HG03139 (cell line): ENCODE measurements at regions not wholly inside any gene's neighbourhood (a gene's known extent, or its start where the extent isn't known, plus 50 kb on each side); places are given as distances from the start of the nearest gene placed in this dataset.

ENCODE experiments used
- ATAC-seq: cut with Tn5 transposase; IDR thresholded peaks from one replicate; pipeline ENCODE4 v1.9.1; 2021; ENCODE audit not compliant: unreplicated experiment

DNA sequence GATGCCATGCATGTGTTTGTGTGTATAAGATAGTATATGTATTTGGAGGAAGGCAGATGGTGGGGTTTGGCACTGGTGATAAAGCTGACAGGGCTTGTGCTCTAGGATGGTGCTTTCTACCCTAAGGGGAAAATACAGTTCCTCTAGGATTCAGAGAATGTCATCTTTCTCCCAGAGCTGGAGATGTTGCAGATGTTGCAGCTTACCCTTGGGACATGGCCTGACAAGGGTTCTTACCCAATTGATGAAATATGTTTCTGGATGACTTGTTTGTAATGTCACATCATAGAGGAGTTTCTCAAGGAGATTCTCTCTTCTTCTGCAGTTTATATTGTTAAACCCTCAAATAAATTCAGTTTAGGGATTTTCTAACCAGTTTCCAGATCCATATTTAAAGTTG is 52.5 kb upstream of the PITX2 start:
- ATAC-seq = no peak

DNA sequence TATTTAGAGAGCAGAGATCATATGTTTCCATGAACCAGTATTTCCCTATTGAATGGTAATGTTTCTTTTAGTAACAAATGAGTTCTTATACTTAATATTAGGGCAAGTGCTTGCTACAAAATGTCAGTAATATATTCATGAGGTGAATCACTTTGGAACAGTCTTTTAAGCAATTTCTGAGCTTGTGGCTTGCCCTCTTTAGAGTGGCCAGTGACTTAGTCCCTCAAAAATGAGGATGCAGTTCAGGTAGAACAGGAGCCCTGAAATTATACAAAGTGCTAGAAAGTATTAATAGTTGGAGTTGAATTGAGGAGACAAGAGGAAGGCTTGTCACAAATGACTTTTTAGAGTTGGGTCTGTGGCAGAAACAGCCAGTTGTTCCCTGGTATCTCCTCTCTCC is 53.4 kb upstream of the PITX2 start:
- no peak for ATAC-seq

DNA sequence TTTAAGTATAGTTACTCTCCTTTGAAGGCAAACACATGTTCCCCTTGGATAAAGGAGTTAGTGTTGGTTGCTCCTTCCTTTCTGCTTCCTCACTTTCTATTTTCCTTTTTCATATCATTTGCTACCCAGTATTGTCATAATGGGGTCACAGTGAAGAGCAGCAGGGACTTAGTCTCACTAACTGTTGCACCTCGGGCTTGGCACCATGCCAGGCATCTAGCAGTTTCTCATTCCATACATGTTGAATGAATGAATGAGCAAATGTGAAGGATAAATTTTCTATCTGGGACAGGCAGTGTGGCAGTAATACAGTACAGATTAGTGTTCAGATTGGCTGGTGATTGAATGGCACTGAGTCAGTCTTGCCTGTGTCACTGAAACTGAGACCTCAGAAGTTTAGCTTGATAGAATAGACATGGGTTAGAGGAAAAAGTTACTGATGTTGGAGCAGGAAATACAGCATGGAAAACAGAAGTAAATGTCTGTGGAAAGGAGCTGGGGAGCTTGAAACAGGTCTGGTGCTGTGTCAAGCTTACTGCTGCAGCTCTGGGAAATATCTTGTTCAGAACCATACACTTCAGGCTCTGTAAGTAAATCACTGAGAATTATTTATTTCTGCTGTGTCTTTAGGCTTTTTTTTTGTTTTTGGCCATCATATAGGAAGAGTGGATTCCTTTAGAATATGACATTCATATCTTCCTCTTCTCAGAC is 55.8 kb upstream of the PITX2 start:
- ATAC-seq = no peak

DNA sequence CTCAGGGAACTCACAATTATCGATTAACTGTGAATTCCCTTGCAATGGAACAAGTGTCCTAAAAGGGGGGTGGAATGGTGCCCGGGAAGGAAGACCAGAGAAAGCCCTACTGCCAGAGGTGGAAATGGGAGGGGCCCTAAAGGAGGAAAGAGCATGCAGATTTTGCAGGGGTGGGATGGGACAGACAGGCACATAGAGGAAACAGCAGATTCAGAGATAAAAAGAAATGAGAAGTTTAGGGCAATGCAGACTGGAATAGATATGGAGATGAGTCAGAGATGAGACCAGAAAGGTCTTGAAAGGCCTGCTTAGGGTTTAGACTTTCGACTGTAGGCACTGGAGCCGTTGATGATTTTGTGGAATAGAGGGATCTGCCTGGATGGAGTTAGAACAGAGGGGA is 57.4 kb upstream of the PITX2 start:
- no peak for ATAC-seq

DNA sequence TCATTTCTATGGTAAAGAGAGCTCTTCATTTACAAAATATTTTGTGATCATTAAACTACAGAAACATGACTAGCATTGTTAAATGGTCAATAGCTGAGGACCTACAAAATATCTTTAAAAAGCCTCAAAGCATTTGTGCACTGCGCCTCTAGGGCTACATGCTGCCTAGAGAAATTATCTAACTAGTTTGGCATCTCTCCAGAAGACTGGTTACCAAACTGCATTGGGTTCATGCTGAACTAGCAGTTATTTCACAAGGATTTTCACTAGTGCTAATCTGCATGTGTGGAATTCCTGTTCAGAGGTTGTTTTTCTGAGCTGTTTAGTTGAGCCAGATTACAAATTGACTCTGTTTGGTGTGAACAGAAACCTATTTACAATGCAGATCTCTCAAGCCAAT is 58.5 kb upstream of the PITX2 start:
- ATAC-seq = no peak

DNA sequence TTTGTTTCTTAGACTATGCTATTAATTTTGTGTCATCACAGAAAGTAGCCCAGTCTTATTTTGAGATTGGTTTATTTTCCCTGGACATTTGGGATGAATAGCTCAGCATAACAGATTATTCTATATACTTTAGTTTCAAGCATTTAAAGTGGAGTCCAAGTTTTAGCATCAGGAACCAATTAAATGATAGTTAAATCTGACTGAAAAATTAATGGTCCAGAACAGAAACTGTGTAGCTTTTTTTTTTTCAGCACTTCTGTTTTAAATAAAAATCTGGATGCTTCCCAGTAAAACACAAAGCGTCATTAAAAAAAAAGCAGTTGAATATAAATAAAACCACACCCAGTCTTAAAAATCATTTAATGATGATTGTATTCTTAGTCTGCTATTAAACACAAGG is 59.4 kb upstream of the PITX2 start:
- no peak for ATAC-seq

DNA sequence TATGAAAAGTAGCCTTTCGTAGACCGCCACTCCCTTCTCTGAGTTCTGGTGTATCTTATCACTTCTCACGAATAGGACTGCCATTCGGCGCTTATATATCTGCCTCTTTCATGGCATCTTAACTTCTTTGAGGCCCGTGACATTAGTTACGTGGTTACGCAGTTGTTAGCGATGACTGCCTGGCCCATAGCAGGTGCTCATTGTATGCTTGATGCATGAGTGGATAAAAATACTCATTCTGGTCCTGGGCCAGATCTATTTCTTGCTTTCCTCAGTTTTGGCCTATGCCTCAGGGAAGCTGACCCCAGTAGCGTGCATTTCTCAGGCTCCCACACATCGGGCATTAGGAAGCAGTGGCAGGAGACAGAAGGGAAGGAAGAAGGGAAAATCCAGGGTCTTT is 60.7 kb upstream of the PITX2 start:
- no peak for ATAC-seq

DNA sequence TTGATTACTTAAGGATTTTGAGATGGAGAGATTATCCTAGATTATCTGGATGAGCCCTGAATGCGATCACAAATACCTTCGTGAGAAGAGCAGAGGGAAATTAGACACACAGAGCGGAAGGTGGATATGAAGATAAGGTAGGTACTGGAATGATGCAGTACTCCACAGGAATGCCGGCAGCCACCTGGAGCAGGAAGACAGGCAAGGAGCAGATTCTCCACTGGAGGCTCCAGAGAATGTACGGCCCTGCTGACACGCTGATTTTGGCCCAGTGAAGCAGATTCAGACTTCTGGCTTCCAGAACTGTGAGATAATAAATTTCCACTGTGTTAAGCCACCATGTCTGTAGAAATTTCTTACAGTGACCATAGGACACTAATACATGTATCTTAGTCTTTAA is 79.4 kb upstream of the PITX2 start:
- ATAC-seq = no peak

DNA sequence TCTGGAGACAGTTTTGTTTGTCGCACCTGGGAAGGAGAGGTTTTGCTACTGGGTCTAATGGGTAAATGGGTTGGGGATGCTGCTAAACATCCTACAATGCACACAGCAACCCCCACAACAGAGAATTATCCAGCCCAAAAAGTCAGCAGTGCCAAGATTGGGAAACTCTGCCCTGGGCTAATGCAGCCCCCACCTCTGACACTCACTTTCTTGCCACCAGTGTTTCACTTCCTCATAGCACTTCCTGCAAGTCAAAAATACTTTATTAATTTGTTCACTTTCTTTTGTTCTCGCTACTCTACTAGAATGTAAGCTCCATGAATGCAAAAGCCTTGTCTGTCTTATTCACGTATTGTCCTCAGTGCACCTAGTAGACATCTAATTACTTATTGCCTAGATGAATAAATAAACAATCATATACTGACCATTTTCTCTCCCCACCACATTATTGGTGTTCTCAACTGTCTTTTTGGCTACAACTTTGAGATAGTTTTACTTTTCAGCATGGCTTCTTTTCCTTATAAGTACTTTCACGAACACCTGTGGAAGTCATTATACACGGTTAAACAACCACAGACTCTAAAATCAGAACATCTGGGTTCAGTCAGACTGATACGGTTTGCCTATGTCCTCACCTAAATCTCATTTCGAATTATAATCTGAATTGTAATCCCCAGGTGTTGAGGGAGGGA is 82.0 kb upstream of the PITX2 start:
- ATAC-seq = peak; percentile 83

DNA sequence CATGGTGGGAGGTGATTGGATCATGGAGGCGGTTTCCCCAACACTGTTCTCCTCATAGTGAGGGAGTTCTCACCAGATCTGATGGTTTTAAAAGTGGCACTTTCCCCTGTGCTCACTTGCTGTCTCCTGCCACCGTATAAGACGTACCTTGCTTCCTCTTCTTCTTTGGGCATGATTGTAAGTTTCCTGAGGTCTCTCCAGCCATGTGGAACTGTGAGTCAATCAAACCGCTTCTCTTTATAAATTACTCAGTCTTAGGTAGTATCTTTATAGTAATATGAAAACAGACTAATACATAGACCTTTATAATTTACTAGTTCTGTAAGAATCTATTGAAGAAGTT is 82.5 kb upstream of the PITX2 start:
- no peak for ATAC-seq

DNA sequence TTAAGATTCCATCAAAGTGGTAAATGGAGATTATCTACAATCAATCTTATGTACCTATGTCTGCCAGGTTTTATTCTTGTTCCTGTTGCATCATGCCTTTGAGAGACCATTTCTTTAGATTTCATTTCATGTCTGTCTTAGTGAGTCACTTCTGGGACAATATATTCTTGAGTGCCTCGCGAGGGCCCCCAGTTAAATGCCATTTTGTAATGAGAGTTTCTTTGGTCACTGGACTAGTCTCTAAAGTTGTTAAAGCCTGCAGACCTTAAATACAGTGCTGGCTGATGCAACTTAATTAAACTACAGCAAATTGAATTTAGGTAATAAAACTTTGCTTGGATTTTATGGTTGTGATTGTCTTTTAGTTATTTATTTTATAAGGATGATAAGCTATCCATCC is 87.2 kb upstream of the PITX2 start:
- no peak for ATAC-seq

DNA sequence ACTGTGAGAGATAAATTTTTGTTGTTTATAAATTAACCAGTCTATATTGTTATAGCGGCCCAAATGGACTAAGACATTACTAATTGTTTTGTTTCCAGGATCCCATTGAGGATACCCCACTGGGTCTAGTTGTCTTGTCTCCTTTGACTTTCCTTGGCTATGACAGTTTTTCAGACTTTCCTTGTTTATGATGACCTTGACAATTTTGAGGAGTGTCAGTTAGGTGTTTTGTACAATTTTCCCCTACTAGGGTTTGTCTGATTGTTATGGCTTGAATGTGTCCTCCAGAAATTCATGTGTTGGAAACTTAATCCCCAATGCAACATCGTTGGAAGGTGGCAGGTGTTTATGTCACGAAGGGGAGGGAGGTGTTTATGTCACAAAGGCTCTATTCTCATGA is 89.6 kb upstream of the PITX2 start:
- no peak for ATAC-seq

DNA sequence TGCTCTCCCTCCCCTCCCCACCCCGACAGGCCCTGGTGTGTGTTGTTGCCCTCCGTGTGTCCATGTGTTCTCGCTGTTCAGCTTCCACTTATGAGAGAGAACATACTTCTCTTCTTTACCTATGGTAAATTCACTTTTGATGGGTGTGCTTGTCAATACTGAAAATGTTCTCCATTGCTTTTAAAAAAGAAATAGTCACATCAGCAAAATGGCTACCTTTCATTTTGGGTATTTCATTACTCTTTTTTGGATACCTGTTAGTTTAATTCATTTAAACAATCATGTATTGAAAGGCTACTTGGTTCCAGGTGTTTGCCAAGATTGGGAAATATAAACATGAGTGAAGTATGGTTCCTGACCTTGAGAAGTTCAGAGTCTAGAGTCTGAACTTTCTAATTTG is 107.4 kb upstream of the PITX2 start:
- ATAC-seq = no peak

DNA sequence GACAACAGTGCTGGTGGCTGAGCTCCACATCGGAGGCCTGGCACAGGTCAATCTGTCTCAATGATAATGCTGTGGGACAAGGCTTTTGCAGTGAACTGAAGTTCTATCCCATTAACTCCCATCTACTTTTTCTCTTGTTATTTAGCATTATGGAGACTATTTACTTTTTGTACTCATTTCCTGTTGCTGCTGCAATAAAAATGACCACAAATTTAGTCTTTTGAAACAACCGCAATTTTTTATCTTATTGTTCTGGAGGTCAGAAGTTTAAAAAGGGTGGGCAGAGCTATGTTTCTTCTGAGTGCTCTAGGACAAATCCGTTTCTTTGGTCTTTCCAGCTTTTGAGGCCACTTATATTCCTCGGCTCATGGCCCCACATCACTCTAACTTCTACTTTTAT is 111.0 kb upstream of the PITX2 start:
- ATAC-seq = no peak

DNA sequence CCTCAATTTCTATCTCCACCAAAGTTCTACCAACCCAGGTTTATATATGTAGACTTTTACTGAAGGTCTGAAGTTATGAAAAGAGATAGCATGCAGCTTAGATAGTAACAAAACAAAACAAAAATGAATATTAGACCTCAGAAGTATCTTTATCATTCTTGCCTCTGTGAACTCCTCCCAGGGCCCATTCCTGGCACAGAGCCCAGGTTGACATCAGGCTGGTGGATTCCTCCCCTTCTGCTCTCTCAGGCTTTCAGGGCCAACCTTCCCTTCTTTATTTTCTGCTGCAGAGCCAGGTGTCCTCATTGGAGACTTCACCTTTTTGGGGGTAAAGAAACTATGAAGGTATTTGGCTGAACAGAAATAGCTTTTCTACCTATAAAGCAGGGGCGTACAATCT is 112.8 kb upstream of the PITX2 start:
- no peak for ATAC-seq

DNA sequence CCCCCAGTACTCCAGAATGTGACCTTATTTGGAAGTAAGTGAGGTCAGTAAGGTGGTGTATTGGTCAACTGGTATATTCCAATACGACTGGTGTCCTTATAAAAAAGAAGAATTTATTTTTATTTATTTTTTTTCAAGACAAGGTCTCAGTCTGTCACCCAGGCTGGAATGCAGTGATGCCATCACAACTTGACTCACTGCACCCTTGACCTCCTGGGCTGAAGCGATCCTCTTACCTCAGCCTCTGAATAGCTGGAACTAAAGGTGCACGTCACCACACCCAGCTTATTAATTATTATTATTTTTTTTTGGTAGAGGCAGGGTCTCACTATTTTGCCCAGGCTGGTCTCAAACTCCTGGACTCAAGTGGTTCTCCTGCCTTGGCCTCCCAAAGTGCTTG is 115.1 kb upstream of the PITX2 start:
- ATAC-seq = no peak

DNA sequence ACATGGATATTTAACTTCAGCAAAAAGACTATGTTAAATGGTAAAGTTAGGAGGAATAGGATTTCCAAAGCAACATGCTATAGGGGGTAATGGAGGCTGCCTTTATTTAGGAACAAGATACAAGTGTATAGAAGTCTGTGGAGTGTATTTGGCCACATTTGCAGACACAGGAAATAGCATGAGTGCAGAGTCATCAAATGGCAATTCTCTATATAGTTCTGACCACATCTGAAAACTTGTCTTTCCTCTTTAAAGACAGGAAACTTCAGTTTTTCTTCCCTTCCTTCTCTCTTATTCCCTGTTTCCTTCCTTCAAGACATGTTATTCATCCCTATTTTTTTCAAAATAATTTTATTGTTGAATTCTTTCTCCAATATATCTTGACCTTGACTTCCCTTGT is 119.3 kb upstream of the PITX2 start:
- ATAC-seq = no peak

DNA sequence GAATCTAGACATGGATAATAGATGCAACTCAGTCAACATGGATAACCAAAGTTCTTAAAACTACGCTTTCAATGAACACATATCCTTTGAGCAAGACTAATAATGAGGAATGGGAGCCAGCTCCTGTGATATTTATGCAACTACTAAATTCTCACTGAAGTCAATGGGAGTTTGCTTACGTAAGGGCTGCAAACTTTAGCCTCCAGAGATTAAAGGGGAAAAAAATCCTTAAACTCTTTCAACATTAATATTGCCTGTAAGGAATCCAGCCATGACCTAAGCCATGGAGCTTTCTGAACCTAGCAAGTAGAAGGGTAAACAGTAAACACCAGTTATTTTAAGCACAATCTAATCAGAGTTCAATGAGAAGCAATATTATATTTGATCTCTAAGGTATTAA is 125.2 kb upstream of the PITX2 start:
- no peak for ATAC-seq

DNA sequence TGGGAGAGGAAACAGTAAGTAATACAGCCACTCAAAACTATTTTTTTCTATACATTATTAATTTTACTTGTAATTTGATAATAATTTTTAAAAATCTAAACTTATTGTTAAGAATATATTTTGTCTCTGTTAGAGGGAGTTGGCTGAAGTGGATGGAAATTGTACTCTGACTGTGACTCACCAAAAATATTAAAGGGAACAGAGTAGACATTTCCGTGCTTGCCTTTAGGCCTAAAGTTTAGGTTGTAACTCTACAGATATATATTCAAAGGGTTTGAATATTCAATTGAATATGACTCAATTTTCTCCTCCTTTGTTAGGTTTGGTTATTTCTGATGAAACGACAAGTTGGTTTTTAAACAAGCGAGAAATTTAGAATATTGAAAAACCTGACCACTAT is 128.3 kb upstream of the PITX2 start:
- no peak for ATAC-seq

DNA sequence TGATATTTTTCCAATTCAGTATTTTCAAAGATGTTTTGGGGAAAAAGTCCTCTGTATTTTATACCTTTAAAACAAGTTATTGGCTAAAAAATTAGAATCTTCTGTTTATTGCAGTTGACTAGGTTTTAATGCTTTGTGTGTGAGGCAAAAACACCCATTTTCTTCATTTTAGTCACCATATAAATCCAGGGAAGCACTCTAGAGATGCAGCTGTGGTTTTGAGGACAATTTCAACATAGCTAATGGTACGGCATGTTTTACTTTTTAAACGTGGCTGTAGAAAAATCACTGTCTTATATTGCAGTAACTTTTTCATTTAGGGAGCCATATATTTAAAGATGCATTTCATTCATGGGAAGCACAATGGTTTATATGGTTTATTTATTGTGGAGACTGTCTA is 129.1 kb upstream of the PITX2 start:
- ATAC-seq = no peak

DNA sequence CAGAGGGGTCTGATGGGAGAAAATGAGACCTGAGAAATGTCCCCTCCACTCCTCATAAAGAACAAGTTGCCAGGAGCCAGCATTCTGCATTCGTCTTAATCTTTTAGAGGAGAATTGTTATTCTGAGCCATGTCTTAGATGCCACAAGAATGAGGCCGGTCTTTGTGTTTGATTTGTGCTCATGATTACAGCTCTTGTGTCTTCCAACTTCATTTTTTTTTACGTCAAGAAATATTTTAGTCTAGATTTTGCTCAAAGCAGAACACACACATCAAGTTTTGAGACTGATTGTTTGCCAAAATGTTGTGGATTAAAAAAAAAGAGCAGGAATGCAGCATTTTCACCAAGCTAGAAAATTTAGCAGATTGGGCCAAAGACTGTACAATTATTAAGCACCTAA is 130.6 kb upstream of the PITX2 start:
- no peak for ATAC-seq

DNA sequence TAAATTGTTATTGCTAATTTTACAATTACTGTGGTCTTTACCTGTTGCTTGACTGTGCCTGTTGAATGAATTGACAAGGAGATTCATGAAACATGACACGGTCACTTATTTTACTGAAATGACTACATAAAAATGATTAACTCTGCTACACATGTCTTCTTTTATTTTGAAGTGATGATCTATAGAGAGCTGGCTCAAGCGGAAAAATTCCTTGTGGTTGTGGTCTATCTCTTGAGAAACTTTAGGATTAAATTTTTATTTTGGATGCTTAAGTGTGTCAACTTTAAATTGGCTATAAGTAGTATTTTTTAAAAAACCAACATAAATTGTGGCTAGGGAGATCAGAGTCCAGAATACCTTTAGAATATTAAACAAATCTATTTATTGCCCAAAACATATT is 131.8 kb upstream of the PITX2 start:
- no peak for ATAC-seq

DNA sequence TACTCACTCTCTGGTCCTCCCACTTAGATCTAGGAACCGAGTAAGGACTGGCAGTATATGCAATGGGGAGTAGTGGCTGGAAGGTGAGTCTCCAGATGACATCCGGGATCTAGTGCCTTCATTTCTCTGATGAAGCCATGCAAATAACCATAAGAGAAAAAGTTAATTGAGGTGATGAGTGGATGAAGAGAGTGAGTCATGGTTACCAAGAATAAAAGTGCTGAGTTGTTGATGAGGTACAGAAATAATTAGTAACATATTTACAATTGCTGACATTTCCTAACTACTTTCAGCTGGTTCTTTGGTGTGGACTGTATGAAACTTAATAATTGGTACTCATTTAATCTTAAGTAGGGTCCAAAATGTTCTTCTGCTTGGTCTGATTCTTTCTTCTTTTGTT is 146.7 kb upstream of the PITX2 start:
- no peak for ATAC-seq
